ENCODE measurements at regions not wholly inside any gene's neighbourhood (a gene's known extent, or its start where the extent isn't known, plus 50 kb on each side); places are given as distances from the start of the nearest gene placed in this dataset.
"Not testable (repeated sequence)": the region's sequence is repeated elsewhere in the genome, so short reads cannot be mapped to it uniquely, and the experiment has no call there.

DNA sequence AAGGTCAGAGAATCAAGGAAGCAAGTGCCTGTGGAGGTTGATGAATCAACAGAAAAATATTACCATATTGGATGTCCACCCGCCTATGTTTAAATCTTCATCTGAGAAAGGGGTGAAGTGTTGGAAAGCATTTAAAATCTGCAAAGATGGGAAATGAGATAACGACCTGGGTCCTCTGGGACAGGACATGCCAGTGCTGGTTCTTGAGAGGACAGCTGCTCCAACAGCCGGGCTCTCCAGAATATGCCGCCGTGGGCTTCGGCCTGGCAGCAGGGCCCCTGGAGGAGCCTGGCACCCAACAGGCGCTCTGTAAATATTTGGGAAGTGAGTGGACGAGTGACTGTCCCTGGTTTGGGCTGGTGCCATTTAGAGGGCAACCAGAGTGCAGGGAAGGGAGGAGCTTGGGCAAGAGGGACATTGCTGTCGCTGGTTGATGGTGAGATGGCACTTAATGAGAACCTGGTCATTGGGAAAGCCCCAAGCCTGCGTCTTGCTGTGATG lies 129.9 kb downstream of the KCNA5 start:
- no peak overlapping the region for H3K4me3 ChIP-seq (ENCODE audit: low read depth, low read length)
- no peak for TF ChIP-seq CTCF (IDR thresholded peaks at IDR 0.05; ENCODE audit: borderline replicate concordance, insufficient read depth, low read depth, low read length)

DNA sequence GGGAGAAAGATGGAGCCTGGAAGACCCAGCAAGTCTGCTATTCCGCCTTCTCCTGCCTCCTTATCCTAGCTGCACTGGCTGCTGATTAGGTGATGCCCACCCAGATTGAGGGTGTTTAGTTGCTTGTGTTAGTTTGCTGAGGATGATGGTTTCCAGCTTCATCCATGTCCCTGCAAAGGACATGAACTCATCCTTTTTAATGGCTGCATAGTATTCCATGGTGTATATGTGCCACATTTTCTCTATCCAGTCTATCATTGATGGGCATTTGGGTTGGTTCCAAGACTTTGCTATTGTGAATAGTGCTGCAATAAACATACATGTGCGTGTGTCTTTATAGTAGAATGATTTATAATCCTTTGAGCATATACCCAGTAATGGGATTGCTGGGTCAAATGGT lies 131.7 kb downstream of the KCNA5 start:
- not testable (repeated sequence) for H3K4me3 ChIP-seq (ENCODE audit: low read depth, low read length)

GRCh38 chr12:5176036-5176435 lies 132.4 kb downstream of the KCNA5 start:
- H3K4me3 ChIP-seq (ENCODE audit: low read depth, low read length) = no peak overlapping the region
- no peak for TF ChIP-seq CTCF (IDR thresholded peaks at IDR 0.05; ENCODE audit: borderline replicate concordance, insufficient read depth, low read depth, low read length)

GRCh38 chr12:5177096-5177495 lies 133.4 kb downstream of the KCNA5 start:
- no peak for TF ChIP-seq CTCF (IDR thresholded peaks at IDR 0.05; ENCODE audit: borderline replicate concordance, insufficient read depth, low read depth, low read length)
- no peak overlapping the region for H3K4me3 ChIP-seq (ENCODE audit: low read depth, low read length)

DNA sequence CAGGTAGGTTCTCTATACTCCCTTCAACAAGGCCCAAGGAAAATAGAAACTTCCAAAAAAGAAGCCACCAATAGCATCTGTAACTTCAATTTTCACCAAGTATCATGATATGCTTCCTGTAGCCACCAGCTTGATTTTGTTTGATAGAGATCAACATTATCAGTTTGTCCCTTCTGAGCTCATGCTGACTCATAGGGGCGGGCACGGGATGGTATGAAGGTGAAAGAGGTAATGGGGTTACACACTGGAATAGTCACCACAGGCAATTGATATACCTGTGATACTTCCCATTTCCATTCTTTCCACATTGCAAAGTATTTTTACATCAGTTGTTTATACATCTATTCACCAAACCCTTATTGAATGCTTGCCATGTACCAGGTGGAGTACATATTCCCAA lies 134.1 kb downstream of the KCNA5 start:
- no peak overlapping the region for H3K4me3 ChIP-seq (ENCODE audit: low read depth, low read length)
- TF ChIP-seq CTCF (IDR thresholded peaks at IDR 0.05; ENCODE audit: borderline replicate concordance, insufficient read depth, low read depth, low read length) = no peak

- H3K4me3 ChIP-seq (ENCODE audit: low read depth, low read length) = no peak overlapping the region
- no peak for TF ChIP-seq CTCF (IDR thresholded peaks at IDR 0.05; ENCODE audit: borderline replicate concordance, insufficient read depth, low read depth, low read length)
Observed at GRCh38 chr12:5178571-5178970, 134.9 kb downstream of the KCNA5 start.

DNA sequence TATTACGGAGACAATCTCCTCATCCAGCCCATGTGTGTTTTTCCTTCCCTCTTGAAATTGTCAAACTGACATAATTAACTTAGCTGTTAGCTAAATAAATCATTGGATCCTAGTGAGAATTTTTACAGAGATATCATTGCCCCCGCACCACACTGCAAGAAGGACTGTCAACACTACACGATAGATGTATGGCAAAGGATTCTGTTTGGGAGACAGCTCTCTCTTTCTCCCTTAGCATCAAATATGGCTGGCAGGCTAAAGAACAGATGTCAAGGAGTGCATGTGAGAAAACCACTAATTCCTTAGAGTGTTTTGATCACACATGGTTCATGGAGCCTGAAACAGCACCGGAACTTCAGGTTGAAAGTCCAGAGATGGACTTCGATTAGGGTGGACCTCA lies 136.8 kb downstream of the KCNA5 start:
- no peak for TF ChIP-seq CTCF (IDR thresholded peaks at IDR 0.05; ENCODE audit: borderline replicate concordance, insufficient read depth, low read depth, low read length)
- H3K4me3 ChIP-seq (ENCODE audit: low read depth, low read length) = no peak overlapping the region

GRCh38 chr12:5184186-5184585 lies 140.5 kb downstream of the KCNA5 start:
- no peak for TF ChIP-seq CTCF (IDR thresholded peaks at IDR 0.05; ENCODE audit: borderline replicate concordance, insufficient read depth, low read depth, low read length)
- H3K4me3 ChIP-seq (ENCODE audit: low read depth, low read length) = no peak overlapping the region

Measured in GM12875 (cell line).